K562 (cell line): ENCODE measurements at regions not wholly inside any gene's neighbourhood (a gene's known extent, or its start where the extent isn't known, plus 50 kb on each side); places are given as distances from the start of the nearest gene placed in this dataset.

Experiments used
- ATAC-seq: fragments of 200-7000 bp; cut with Tn5 transposase; 3 replicates; pipeline ENCODE4 v1.9.1; 2020; ENCODE audit warnings: moderate library complexity
- BruUV-seq: library from RNA; stranded (reverse); fragments of 400-500 nt; replicated peaks from 2 replicates; lab custom pipeline; 2021; lab: Mats Ljungman, UMichigan
- CTCF ChIA-PET: fragments of 300-600 bp; formaldehyde crosslinking; extraction: SDS; loops from one replicate; lab custom pipeline; 2021; ENCODE audit warnings: low intra/inter-chr PET ratio; lab: Yijun Ruan, JAX
- POLR2A ChIA-PET: fragments of 300-600, 350-650 bp; sonication (Branson Sonifier 250); formaldehyde crosslinking; extraction: SDS; loops from one replicate; lab custom pipeline; 2021; ENCODE audit warnings: antibody characterized with exemption, inconsistent platforms; lab: Yijun Ruan, JAX
- DNase-seq, 4 experiments: peaks; one replicate each; pipeline versions ENCODE4 v3.0.0 to v3.0.0-alpha.2; 2011 to 2018; ENCODE audit warnings: low spot score in 3 of 4, mixed read lengths in 3 of 4; ENCODE audit errors: extremely low read depth in 1 of 4
- FAIRE-seq: peaks from 2 replicates; lab custom pipeline; 2011; peaks lifted over from hg19 to GRCh38; lab: Jason Lieb, UNC
- H2AFZ ChIP-seq: 2 replicates; pipeline ENCODE4 v1.6.0; 2011; ENCODE audit warnings: low read depth, low read length, control low read depth, inconsistent platforms
- H3K27ac ChIP-seq: fragments of 200-600 bp; 3 replicates; pipeline ENCODE4 v1.8.0; 2011; ENCODE audit warnings: low read depth, mild to moderate bottlenecking, control low read depth, inconsistent platforms, low read length, moderate library complexity, mixed read lengths; ENCODE audit errors: extremely low read depth
- H3K27me3 ChIP-seq, 2 experiments: fragments of 300-600 bp in 1 of 2; 2 replicates in 1 of 2; 3 replicates in 1 of 2; pipeline versions ENCODE4 v1.6.0 to v1.8.0; 2011; ENCODE audit warnings: inconsistent platforms in 2 of 2, low read length in 2 of 2, mild to moderate bottlenecking in 1 of 2, mixed read lengths in 1 of 2, moderate library complexity in 1 of 2; ENCODE audit not compliant: control insufficient read depth in 2 of 2, insufficient read depth in 2 of 2
- H3K36me3 ChIP-seq: fragments of 300-600 bp; 3 replicates; pipeline ENCODE4 v1.8.0; 2011; ENCODE audit warnings: mild to moderate bottlenecking, low read length, inconsistent platforms; ENCODE audit not compliant: control insufficient read depth, insufficient read depth
- H3K4me1 ChIP-seq, 2 experiments: fragments of 200-600 bp in 1 of 2; replicated peaks in 1 of 2; 2 replicates in 1 of 2; 3 replicates in 1 of 2; pipeline versions ENCODE4 v1.5.1 to v1.8.0; 2011; ENCODE audit warnings: inconsistent platforms in 2 of 2, low read length in 2 of 2, mild to moderate bottlenecking in 1 of 2, mixed read lengths in 1 of 2, moderate library complexity in 1 of 2; ENCODE audit not compliant: control insufficient read depth in 2 of 2, insufficient read depth in 2 of 2
- H3K4me2 ChIP-seq: 2 replicates; pipeline ENCODE4 v1.6.1; 2011; ENCODE audit warnings: low read length, control low read depth, inconsistent platforms, mixed read lengths; ENCODE audit not compliant: insufficient read depth
- H3K4me3 ChIP-seq: fragments of 200-600 bp; sonication (generic), shearing (Covaris generic); 2 replicates; pipeline ENCODE4 v1.5.1; 2016; ENCODE audit warnings: control low read depth, inconsistent platforms
- H3K79me2 ChIP-seq: fragments of 200-600 bp; 3 replicates; pipeline ENCODE4 v1.8.0; 2011; ENCODE audit warnings: low read length, inconsistent platforms; ENCODE audit not compliant: control insufficient read depth, insufficient read depth
- H3K9ac ChIP-seq, 2 experiments: 2 replicates each; pipeline versions ENCODE4 v1.6.0 to v1.6.1; 2011; ENCODE audit warnings: low read depth in 2 of 2, low read length in 2 of 2, control low read depth in 1 of 2, inconsistent platforms in 1 of 2, mild to moderate bottlenecking in 1 of 2, mixed read lengths in 1 of 2; ENCODE audit not compliant: insufficient read depth in 1 of 2
- H3K9me1 ChIP-seq: one replicate; pipeline ENCODE4 v1.6.0; 2011; ENCODE audit warnings: inconsistent platforms, mild to moderate bottlenecking, low read length, moderate library complexity; ENCODE audit not compliant: control insufficient read depth, insufficient read depth
- H3K9me3 ChIP-seq: replicated peaks from 2 replicates; pipeline ENCODE4 v1.5.1; 2011; ENCODE audit warnings: low read depth, low read length, inconsistent platforms; ENCODE audit not compliant: control insufficient read depth, insufficient read depth
- H4K20me1 ChIP-seq: replicated peaks from 2 replicates; pipeline ENCODE4 v1.6.1; 2011; ENCODE audit warnings: low read length, inconsistent platforms, mixed read lengths; ENCODE audit not compliant: control insufficient read depth, insufficient read depth
- ARID3B ChIP-seq: fragments of 250-450 bp; sonication (Bioruptor Pico); IDR thresholded peaks from 2 replicates; pipeline ENCODE4 v1.4.0; 2020; ENCODE audit warnings: borderline replicate concordance
- CCAR2 ChIP-seq: fragments of 200-400 bp; formaldehyde crosslinking; IDR thresholded peaks from 2 replicates; pipeline ENCODE4 v1.6.1; 2017; ENCODE audit warnings: mild to moderate bottlenecking, low read depth, low read length
- E2F5 ChIP-seq: sonication (generic); formaldehyde crosslinking; IDR thresholded peaks from 2 replicates; pipeline ENCODE4 v1.8.0; 2022; ENCODE audit warnings: mild to moderate bottlenecking, missing genetic modification reagents
- FOSL1 ChIP-seq: fragments of 200-800 bp; sonication (Bioruptor generic); conservative IDR thresholded peaks from 2 replicates; pipeline ENCODE4 v1.6.1; 2016; ENCODE audit warnings: missing genetic modification characterization, missing compliant biosample characterization
- FOXA1 ChIP-seq: fragments of 450-650 bp; IDR thresholded peaks from 2 replicates; pipeline ENCODE4 v1.6.1; 2016; ENCODE audit warnings: mild to moderate bottlenecking, borderline replicate concordance
- HINFP ChIP-seq: fragments of 450-650 bp; conservative IDR thresholded peaks from 2 replicates; pipeline ENCODE4 v1.6.1; 2016; ENCODE audit warnings: missing genetic modification characterization, low read depth, mild to moderate bottlenecking, control low read depth, missing compliant biosample characterization
- KLF16 ChIP-seq: IDR thresholded peaks from 2 replicates; pipeline ENCODE4 v1.6.1; 2016; ENCODE audit warnings: antibody characterized with exemption
- MED1 ChIP-seq: sonication (generic); formaldehyde crosslinking; IDR thresholded peaks from 2 replicates; pipeline ENCODE4 v1.8.1; 2023; ENCODE audit warnings: missing genetic modification reagents, borderline replicate concordance
- NBN ChIP-seq: fragments of 450-650 bp; IDR thresholded peaks from 2 replicates; pipeline ENCODE4 v1.6.1; 2016; ENCODE audit warnings: low read depth, mild to moderate bottlenecking
- NFRKB ChIP-seq: fragments of 450-650 bp; IDR thresholded peaks from 2 replicates; pipeline ENCODE4 v1.6.1; 2016; ENCODE audit warnings: low read depth
- STAG1 ChIP-seq: sonication (generic); formaldehyde crosslinking; IDR thresholded peaks from 2 replicates; pipeline ENCODE4 v1.5.0; 2020; ENCODE audit warnings: missing genetic modification reagents, borderline replicate concordance
- TEAD1 ChIP-seq, 2 experiments: fragments of 450-650 bp in 1 of 2; sonication (generic) in 1 of 2; formaldehyde crosslinking; IDR thresholded peaks; 2 replicates each; pipeline versions ENCODE4 v1.4.0 to v1.8.0; 2020 to 2022; ENCODE audit warnings: mild to moderate bottlenecking in 2 of 2, missing genetic modification reagents in 1 of 2
- TEAD4 ChIP-seq, 2 experiments: sonication (generic) in 1 of 2; formaldehyde crosslinking in 1 of 2; IDR thresholded peaks; 2 replicates each; pipeline versions ENCODE4 v1.6.1 to v1.8.0; 2012 to 2022; ENCODE audit warnings: borderline replicate concordance in 1 of 2, inconsistent platforms in 1 of 2, low read length in 1 of 2, mild to moderate bottlenecking in 1 of 2, missing genetic modification reagents in 1 of 2
- ZNF121 ChIP-seq: sonication (generic); formaldehyde crosslinking; conservative IDR thresholded peaks from 2 replicates; pipeline ENCODE4 v1.8.0; 2022; ENCODE audit warnings: missing genetic modification reagents
- ZNF143 ChIP-seq: sonication (generic); formaldehyde crosslinking; IDR thresholded peaks from 2 replicates; pipeline ENCODE4 v1.9.0; 2022; ENCODE audit warnings: mild to moderate bottlenecking, missing genetic modification reagents
- ZNF354B ChIP-seq: fragments of 250-450 bp; sonication (Bioruptor Pico); IDR thresholded peaks from 2 replicates; pipeline ENCODE4 v1.4.0; 2020
- ZNF76 ChIP-seq: fragments of 250-450 bp; sonication (Bioruptor Pico); IDR thresholded peaks from 2 replicates; pipeline ENCODE4 v1.4.0; 2020; ENCODE audit warnings: mild to moderate bottlenecking, moderate library complexity, borderline replicate concordance
- WGBS: fragments of 100-300 bp; shearing (Covaris generic); methylation state at CpG from one replicate; pipeline ENCODE4 v1.1.6; 2016; ENCODE audit warnings: low coverage, mixed read lengths; ENCODE audit not compliant: insufficient coverage; ENCODE audit errors: missing lambda C conversion rate; 5-methylcytosine and 5-hydroxymethylcytosine counted together
- in situ Hi-C: fragments of 300-500 bp; cut with MboI; formaldehyde crosslinking; loops from 4 replicates; pipeline ENCODE4 v1.15.0; 2018; ENCODE audit warnings: inconsistent platforms, mixed read lengths
- intact Hi-C: fragments of 100-400 bp; cut with micrococcal nuclease; formaldehyde crosslinking; loops from 2 replicates; pipeline ENCODE4 v1.14.2; 2022

GRCh38 chr3:56980243-56980642 lies 80.2 kb upstream of the SPATA12 start:
- intact Hi-C loops = no loop called here
- Histone ChIP-seq H2AFZ (no peak overlapping the region), H3K27me3 (peaks cover 2 to 4% of the 10 kb centered on the region in 2 experiments; a peak in 2 of 5 replicates), H3K27ac (no peak overlapping the region), H3K36me3 (no peaks in the 10 kb centered on the region), H3K4me3 (no peak overlapping the region), H4K20me1 (0 out of 2 replicates have a peak, but pooled peaks cover 4% of the 10 kb centered on the region), H3K4me1 (no peaks in the 10 kb centered on the region), H3K9me3 (no peaks in the 10 kb centered on the region), H3K9ac (no peak overlapping the region), H3K4me2 (no peak overlapping the region), H3K79me2 (no peaks in the 10 kb centered on the region), H3K9me1 (no peaks in the 10 kb centered on the region)
- FAIRE-seq (no peak), ATAC-seq (no peak), DNase-seq (no peak)
- in situ Hi-C loops = no loop called here
- CTCF ChIA-PET = no interaction called here
- BruUV-seq = no TSS peak
- TF ChIP-seq E2F5 (no peak), FOXA1 (no peak), MED1 (no peak), ZNF121 (CRISPR knock-in tag) (no peak), STAG1 (CRISPR knock-in tag) (no peak), ZNF143 (CRISPR knock-in tag) (no peak), ZNF354B (CRISPR knock-in tag) (no peak), KLF16 (no peak), ARID3B (CRISPR knock-in tag) (no peak), TEAD1 (CRISPR knock-in tag; IDR thresholded peaks at IDR 0.05) (no peak), CCAR2 (no peak), ZNF76 (no peak), HINFP (tag) (no peak), NBN (no peak), TEAD4 (IDR thresholded peaks at IDR 0.05; ENCODE audit: low read length) (no peak), TEAD4 (CRISPR knock-in tag; IDR thresholded peaks at IDR 0.05; ENCODE audit: borderline replicate concordance) (no peak), NFRKB (no peak), FOSL1 (tag) (no peak)
- POLR2A ChIA-PET = no interaction called here
- 17% methylated on average over 4 of the region's 5 CpGs for WGBS
